ENCODE measurements at regions not wholly inside any gene's neighbourhood (a gene's known extent, or its start where the extent isn't known, plus 50 kb on each side); places are given as distances from the start of the nearest gene placed in this dataset.
"Not testable (repeated sequence)": the region's sequence is repeated elsewhere in the genome, so short reads cannot be mapped to it uniquely, and the experiment has no call there.

DNA sequence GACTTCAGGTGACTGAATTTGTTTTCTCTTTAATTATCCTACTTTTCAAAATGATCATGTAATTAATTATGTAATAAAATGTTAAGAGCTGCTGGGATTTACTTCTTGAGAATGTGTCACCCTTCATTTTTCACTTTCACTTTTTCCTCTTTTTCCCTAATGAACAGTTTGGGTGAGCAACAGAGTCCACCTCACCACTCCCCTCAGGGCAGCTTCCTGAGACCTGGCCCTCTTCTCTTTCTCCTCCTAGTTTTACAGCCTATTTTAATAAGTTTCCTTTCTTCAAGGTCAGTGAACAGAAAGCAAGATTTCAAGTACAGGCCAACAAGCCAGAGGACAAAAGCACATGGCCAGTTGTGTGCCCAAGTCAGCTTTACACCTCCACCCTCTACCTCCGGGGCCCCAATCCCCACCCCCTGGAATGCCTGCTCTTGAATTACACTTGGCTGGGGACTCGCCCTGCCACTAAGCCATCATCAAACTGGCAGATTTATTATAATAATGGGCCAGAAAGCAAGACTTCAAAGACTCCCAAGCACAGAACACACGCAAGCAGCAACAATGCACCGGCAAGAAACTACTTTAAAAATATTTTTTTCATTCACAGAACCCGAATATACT is 143.1 kb upstream of the VOPP1 start:
- H3K36me3 ChIP-seq (replicated peaks; ENCODE audit: low read depth, low read length); H3K79me2 ChIP-seq (ENCODE audit: low read length); H3K4me2 ChIP-seq (ENCODE audit: low read length); H3K4me3 ChIP-seq (ENCODE audit: low read length); H2AFZ ChIP-seq (ENCODE audit: low read depth, low read length); H4K20me1 ChIP-seq (ENCODE audit: insufficient read depth, low read length); H3K9ac ChIP-seq (ENCODE audit: low read length); H3K4me1 ChIP-seq (ENCODE audit: low read length); H3K27ac ChIP-seq (ENCODE audit: low read length); H3K9me3 ChIP-seq (ENCODE audit: insufficient read depth, low read length); H3K27me3 ChIP-seq (ENCODE audit: low read depth, low read length): not testable (repeated sequence)

- H3K4me2 ChIP-seq (ENCODE audit: low read length); H4K20me1 ChIP-seq (ENCODE audit: insufficient read depth, low read length); H3K36me3 ChIP-seq (replicated peaks; ENCODE audit: low read depth, low read length); H2AFZ ChIP-seq (ENCODE audit: low read depth, low read length); H3K27me3 ChIP-seq (ENCODE audit: low read depth, low read length); H3K27ac ChIP-seq (ENCODE audit: low read length); H3K4me1 ChIP-seq (ENCODE audit: low read length); H3K4me3 ChIP-seq (ENCODE audit: low read length); H3K9me3 ChIP-seq (ENCODE audit: insufficient read depth, low read length); H3K9ac ChIP-seq (ENCODE audit: low read length); H3K79me2 ChIP-seq (ENCODE audit: low read length): not testable (repeated sequence)
Measured at GRCh38 chr7:55714370-55714769, 142.1 kb upstream of the VOPP1 start.

DNA sequence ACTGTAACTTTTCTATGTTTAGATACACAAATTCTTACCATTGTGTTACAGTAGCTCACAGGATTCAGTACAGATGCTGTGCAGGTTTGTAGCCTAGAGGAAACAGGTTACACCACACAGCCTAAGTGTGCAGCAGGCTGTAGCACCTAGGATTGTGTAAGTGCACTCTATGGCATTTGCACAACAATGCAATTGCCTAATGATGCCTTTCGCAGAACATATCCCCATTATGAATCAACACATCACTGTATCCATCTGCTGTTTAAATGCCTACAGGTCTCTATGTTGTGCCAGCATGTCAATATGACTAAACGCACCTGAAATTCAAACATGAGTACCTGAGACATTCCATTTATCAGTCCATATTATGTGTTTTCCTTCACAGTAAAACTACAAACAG is 138.0 kb upstream of the VOPP1 start:
- not testable (repeated sequence) for H3K27ac ChIP-seq (ENCODE audit: low read length); H4K20me1 ChIP-seq (ENCODE audit: insufficient read depth, low read length); H3K9me3 ChIP-seq (ENCODE audit: insufficient read depth, low read length); H3K36me3 ChIP-seq (replicated peaks; ENCODE audit: low read depth, low read length); H3K4me1 ChIP-seq (ENCODE audit: low read length); H3K4me3 ChIP-seq (ENCODE audit: low read length); H3K9ac ChIP-seq (ENCODE audit: low read length); H2AFZ ChIP-seq (ENCODE audit: low read depth, low read length); H3K27me3 ChIP-seq (ENCODE audit: low read depth, low read length); H3K4me2 ChIP-seq (ENCODE audit: low read length); H3K79me2 ChIP-seq (ENCODE audit: low read length)

DNA sequence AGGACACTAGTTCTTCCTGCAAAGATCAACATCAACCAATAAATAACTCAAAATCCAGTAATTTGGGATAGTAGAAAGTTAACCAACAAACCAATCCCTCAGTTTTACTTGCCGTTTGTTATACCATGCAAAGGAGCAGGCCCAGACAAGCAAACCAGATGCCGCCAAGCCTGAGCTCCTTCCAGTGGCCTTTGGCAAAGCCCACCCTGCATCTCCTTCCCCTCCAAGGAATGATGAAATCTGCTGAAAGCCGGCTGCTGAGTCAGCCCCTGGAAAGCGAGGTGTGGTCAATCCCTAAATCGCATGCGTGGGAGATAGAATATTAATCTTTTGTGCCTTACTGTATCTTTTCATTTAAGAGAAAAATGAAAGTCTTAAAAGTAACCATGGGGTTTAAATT is 135.7 kb upstream of the VOPP1 start:
- not testable (repeated sequence) for H2AFZ ChIP-seq (ENCODE audit: low read depth, low read length); H3K4me1 ChIP-seq (ENCODE audit: low read length); H3K4me2 ChIP-seq (ENCODE audit: low read length); H4K20me1 ChIP-seq (ENCODE audit: insufficient read depth, low read length); H3K9ac ChIP-seq (ENCODE audit: low read length); H3K4me3 ChIP-seq (ENCODE audit: low read length); H3K9me3 ChIP-seq (ENCODE audit: insufficient read depth, low read length); H3K36me3 ChIP-seq (replicated peaks; ENCODE audit: low read depth, low read length); H3K27me3 ChIP-seq (ENCODE audit: low read depth, low read length); H3K27ac ChIP-seq (ENCODE audit: low read length); H3K79me2 ChIP-seq (ENCODE audit: low read length)

- H2AFZ ChIP-seq (ENCODE audit: low read depth, low read length); H3K36me3 ChIP-seq (replicated peaks; ENCODE audit: low read depth, low read length); H3K4me3 ChIP-seq (ENCODE audit: low read length); H3K27me3 ChIP-seq (ENCODE audit: low read depth, low read length); H3K9me3 ChIP-seq (ENCODE audit: insufficient read depth, low read length); H3K79me2 ChIP-seq (ENCODE audit: low read length); H3K4me1 ChIP-seq (ENCODE audit: low read length); H4K20me1 ChIP-seq (ENCODE audit: insufficient read depth, low read length); H3K4me2 ChIP-seq (ENCODE audit: low read length); H3K27ac ChIP-seq (ENCODE audit: low read length); H3K9ac ChIP-seq (ENCODE audit: low read length): not testable (repeated sequence)
Measured at GRCh38 chr7:55707410-55707809, 135.1 kb upstream of the VOPP1 start.

GRCh38 chr7:55706451-55707195 is 134.3 kb upstream of the VOPP1 start:
- H3K4me1 ChIP-seq (ENCODE audit: low read length); H3K27ac ChIP-seq (ENCODE audit: low read length); H2AFZ ChIP-seq (ENCODE audit: low read depth, low read length); H3K36me3 ChIP-seq (replicated peaks; ENCODE audit: low read depth, low read length); H3K79me2 ChIP-seq (ENCODE audit: low read length); H3K4me3 ChIP-seq (ENCODE audit: low read length); H3K4me2 ChIP-seq (ENCODE audit: low read length); H3K9ac ChIP-seq (ENCODE audit: low read length); H3K9me3 ChIP-seq (ENCODE audit: insufficient read depth, low read length); H3K27me3 ChIP-seq (ENCODE audit: low read depth, low read length); H4K20me1 ChIP-seq (ENCODE audit: insufficient read depth, low read length): not testable (repeated sequence)

DNA sequence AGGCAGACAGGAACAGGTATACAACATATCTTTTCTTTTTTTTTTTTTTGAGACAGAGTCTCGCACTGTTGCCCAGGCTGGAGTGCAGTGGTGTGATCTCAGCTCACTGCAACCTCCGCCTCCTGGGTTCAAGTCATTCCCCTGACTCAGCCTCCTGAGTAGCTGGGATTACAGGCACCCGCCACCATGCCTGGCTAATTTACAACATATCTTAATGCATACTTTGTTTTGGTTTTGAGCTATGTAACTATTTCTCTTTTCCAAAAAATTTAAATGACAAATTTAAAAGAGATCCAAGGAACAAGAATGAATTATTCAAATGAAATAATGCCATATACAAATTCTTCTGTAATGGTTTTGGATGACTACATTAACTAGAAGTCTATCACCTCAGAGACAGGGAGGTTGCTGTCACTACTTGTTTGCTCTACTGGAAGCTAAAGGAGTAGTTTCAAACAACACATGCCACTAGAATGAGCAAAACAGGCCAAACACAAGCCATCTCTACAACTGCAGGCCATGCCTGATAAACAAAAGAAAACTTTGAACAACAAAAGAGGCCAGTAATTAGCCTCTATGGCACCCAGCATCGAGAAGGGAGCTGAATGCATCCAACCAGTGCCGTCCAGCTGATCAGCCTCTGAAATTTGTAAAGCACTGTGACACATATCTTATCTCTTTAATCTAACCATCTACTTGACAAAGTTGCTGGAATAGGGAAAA is 133.6 kb upstream of the VOPP1 start:
- not testable (repeated sequence) for H3K9ac ChIP-seq (ENCODE audit: low read length); H3K4me2 ChIP-seq (ENCODE audit: low read length); H2AFZ ChIP-seq (ENCODE audit: low read depth, low read length); H3K27me3 ChIP-seq (ENCODE audit: low read depth, low read length); H3K4me1 ChIP-seq (ENCODE audit: low read length); H3K9me3 ChIP-seq (ENCODE audit: insufficient read depth, low read length); H3K4me3 ChIP-seq (ENCODE audit: low read length); H3K36me3 ChIP-seq (replicated peaks; ENCODE audit: low read depth, low read length); H3K79me2 ChIP-seq (ENCODE audit: low read length); H4K20me1 ChIP-seq (ENCODE audit: insufficient read depth, low read length); H3K27ac ChIP-seq (ENCODE audit: low read length)

DNA sequence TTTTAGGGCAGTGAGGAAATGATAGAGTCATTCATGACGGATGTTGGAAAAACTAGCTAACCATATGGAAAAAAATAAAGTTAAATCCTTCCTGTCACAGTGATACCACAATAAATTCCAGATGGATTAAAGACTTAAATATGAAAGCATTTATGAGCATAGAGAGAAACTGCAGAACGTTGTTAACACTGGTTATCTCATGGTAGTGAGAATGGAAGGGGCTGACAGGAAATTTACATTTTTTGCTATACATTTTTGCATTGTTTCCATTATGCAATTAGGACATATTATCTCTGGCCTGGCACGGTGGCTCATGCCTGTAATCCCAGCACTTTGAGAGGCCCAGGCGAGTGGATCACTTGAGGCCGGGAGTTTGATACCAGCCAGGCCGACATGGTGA is 130.5 kb upstream of the VOPP1 start:
- not testable (repeated sequence) for H2AFZ ChIP-seq (ENCODE audit: low read depth, low read length); H3K4me1 ChIP-seq (ENCODE audit: low read length); H3K27me3 ChIP-seq (ENCODE audit: low read depth, low read length); H3K9me3 ChIP-seq (ENCODE audit: insufficient read depth, low read length); H3K4me2 ChIP-seq (ENCODE audit: low read length); H3K9ac ChIP-seq (ENCODE audit: low read length); H3K79me2 ChIP-seq (ENCODE audit: low read length); H4K20me1 ChIP-seq (ENCODE audit: insufficient read depth, low read length); H3K4me3 ChIP-seq (ENCODE audit: low read length); H3K36me3 ChIP-seq (replicated peaks; ENCODE audit: low read depth, low read length); H3K27ac ChIP-seq (ENCODE audit: low read length)

- H3K27me3 ChIP-seq (ENCODE audit: low read depth, low read length); H3K4me1 ChIP-seq (ENCODE audit: low read length); H3K9ac ChIP-seq (ENCODE audit: low read length); H3K79me2 ChIP-seq (ENCODE audit: low read length); H3K4me3 ChIP-seq (ENCODE audit: low read length); H2AFZ ChIP-seq (ENCODE audit: low read depth, low read length); H4K20me1 ChIP-seq (ENCODE audit: insufficient read depth, low read length); H3K27ac ChIP-seq (ENCODE audit: low read length); H3K4me2 ChIP-seq (ENCODE audit: low read length); H3K36me3 ChIP-seq (replicated peaks; ENCODE audit: low read depth, low read length); H3K9me3 ChIP-seq (ENCODE audit: insufficient read depth, low read length): not testable (repeated sequence)
Measured at GRCh38 chr7:55699450-55699842, 127.1 kb upstream of the VOPP1 start.
